ENCODE measurements at regions not wholly inside any gene's neighbourhood (a gene's known extent, or its start where the extent isn't known, plus 50 kb on each side); places are given as distances from the start of the nearest gene placed in this dataset.

DNA sequence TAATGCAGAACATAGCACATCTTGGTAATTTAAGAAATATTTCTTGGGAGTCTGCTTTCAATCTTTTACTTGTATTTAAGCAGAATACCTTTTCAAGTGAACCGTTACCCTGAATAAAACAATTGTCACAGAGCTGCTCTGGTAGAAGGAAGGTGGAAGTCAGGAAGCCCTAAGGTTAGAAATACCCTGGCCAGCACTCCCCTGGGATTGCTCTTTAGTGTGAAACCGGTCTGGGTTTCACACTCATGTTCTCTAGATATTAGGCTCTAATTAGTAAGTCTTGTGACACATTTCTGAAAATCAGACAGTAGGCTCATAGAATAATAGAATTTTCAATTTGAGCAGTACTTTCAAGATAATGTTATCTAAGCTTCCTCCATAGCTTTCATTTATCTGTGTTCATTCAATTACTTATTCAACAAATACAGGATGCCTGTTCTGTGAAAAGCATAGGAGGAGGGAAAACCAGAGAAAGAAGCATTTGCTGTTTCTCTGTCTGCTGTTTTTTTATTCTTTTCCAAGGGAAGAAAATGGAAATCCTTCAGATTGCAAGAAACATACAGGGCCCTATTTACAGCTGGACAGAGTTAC, 825.5 kb downstream of the TLR4 start:
- Histone ChIP-seq H3K9me2 (ENCODE audit: insufficient read depth) (peaks cover 6% of the 10 kb centered on the region; the same call in 1 of the 2 replicates), H3F3A (replicated peaks; ENCODE audit: low read depth) (no peaks in the 10 kb centered on the region), H2AFZ (no peak overlapping the region), H3K79me2 (replicated peaks; ENCODE audit: insufficient read depth) (no peaks in the 10 kb centered on the region), H3K36me3 (ENCODE audit: insufficient read depth) (no peaks in the 10 kb centered on the region), H4K20me1 (replicated peaks; ENCODE audit: insufficient read depth) (no peaks in the 10 kb centered on the region), H3K27ac (ENCODE audit: low read depth) (no peak overlapping the region), H3K4me1 (ENCODE audit: insufficient read depth) (no peaks in the 10 kb centered on the region), H3K4me3 (no peak overlapping the region), H3K27me3 (ENCODE audit: insufficient read depth) (no peaks in the 10 kb centered on the region), H3K4me2 (no peak overlapping the region)
- Mint-ChIP-seq H3K27me3 (ENCODE audit: insufficient read depth, low read depth, poor library complexity) (no peaks in the 10 kb centered on the region), H3K4me3 (no peak overlapping the region), H3K27ac (no peak overlapping the region), H3K4me1 (no peaks in the 10 kb centered on the region; the same call in 2 of the 3 replicates), H3K9me3 (no peaks in the 10 kb centered on the region), H3K36me3 (ENCODE audit: low read depth) (no peaks in the 10 kb centered on the region)
- no peak for TF ChIP-seq POLR2AphosphoS5 (IDR thresholded peaks at IDR 0.05; ENCODE audit: low read depth)
- TF ChIP-seq, protein P1, sequence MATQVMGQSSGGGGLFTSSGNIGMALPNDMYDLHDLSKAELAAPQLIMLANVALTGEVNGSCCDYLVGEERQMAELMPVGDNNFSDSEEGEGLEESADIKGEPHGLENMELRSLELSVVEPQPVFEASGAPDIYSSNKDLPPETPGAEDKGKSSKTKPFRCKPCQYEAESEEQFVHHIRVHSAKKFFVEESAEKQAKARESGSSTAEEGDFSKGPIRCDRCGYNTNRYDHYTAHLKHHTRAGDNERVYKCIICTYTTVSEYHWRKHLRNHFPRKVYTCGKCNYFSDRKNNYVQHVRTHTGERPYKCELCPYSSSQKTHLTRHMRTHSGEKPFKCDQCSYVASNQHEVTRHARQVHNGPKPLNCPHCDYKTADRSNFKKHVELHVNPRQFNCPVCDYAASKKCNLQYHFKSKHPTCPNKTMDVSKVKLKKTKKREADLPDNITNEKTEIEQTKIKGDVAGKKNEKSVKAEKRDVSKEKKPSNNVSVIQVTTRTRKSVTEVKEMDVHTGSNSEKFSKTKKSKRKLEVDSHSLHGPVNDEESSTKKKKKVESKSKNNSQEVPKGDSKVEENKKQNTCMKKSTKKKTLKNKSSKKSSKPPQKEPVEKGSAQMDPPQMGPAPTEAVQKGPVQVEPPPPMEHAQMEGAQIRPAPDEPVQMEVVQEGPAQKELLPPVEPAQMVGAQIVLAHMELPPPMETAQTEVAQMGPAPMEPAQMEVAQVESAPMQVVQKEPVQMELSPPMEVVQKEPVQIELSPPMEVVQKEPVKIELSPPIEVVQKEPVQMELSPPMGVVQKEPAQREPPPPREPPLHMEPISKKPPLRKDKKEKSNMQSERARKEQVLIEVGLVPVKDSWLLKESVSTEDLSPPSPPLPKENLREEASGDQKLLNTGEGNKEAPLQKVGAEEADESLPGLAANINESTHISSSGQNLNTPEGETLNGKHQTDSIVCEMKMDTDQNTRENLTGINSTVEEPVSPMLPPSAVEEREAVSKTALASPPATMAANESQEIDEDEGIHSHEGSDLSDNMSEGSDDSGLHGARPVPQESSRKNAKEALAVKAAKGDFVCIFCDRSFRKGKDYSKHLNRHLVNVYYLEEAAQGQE (IDR thresholded peaks at IDR 0.05; ENCODE audit: unreplicated experiment), result no peak
- TF ChIP-seq CREB1 (CRISPR knock-in tag; IDR thresholded peaks at IDR 0.05; ENCODE audit: low read depth), result no peak
- no peak for TF ChIP-seq ZNF331 (CRISPR knock-in tag; IDR thresholded peaks at IDR 0.05; ENCODE audit: low read depth)
- no peak for TF ChIP-seq EZH2phosphoT487 (IDR thresholded peaks at IDR 0.05; ENCODE audit: unreplicated experiment)
- TF ChIP-seq EZH2 (IDR thresholded peaks at IDR 0.05; ENCODE audit: low read depth, unreplicated experiment), result no peak
- no peak for TF ChIP-seq STAT1 (IDR thresholded peaks at IDR 0.05; ENCODE audit: unreplicated experiment)
- TF ChIP-seq NANOG (IDR thresholded peaks at IDR 0.05; ENCODE audit: borderline replicate concordance), result no peak
- DNase-seq (ENCODE audit: low spot score) (no peak), ATAC-seq (no peak)

DNA sequence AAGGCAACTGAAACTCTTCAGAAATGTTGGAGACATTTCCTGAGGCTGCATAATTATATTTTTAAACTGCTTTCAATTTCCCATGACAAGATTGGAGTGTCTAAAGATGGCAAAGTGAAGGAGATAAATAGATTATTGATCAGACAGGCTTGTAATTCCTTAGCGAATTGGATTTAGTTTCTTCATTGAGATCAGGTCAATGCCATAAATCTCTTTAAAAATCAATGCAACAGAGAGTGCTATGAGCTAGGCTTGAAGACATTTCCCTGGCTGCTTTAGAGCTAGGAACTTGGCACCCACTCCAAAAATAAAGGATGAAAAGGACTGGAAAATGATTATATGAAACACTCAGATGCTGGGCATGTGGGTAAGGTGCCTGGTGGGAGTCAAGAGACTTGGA, 828.4 kb downstream of the TLR4 start:
- H3K27ac Mint-ChIP-seq, result no peak overlapping the region
- no peaks in the 10 kb centered on the region for H3K27me3 Mint-ChIP-seq (ENCODE audit: insufficient read depth, low read depth, poor library complexity)
- H3K4me1 ChIP-seq (ENCODE audit: insufficient read depth), result no peaks in the 10 kb centered on the region
- no peaks in the 10 kb centered on the region; the same call in 2 of the 3 replicates for H3K4me1 Mint-ChIP-seq
- H3K36me3 Mint-ChIP-seq (ENCODE audit: low read depth), result no peaks in the 10 kb centered on the region
- H3K36me3 ChIP-seq (ENCODE audit: insufficient read depth), result no peaks in the 10 kb centered on the region
- no peak overlapping the region for H3K4me3 ChIP-seq
- H2AFZ ChIP-seq, result no peak overlapping the region
- 0 out of 2 replicates have a peak, but pooled peaks cover 6% of the 10 kb centered on the region for H3K9me2 ChIP-seq (ENCODE audit: insufficient read depth)
- no peaks in the 10 kb centered on the region for H3K27me3 ChIP-seq (ENCODE audit: insufficient read depth)
- no peak overlapping the region for H3K27ac ChIP-seq (ENCODE audit: low read depth)
- H3K9me3 Mint-ChIP-seq, result no peaks in the 10 kb centered on the region
- no peak for ATAC-seq
- no peak overlapping the region for H3K4me3 Mint-ChIP-seq
- H3K4me2 ChIP-seq, result no peak overlapping the region
- H4K20me1 ChIP-seq (replicated peaks; ENCODE audit: insufficient read depth), result no peaks in the 10 kb centered on the region
- H3K79me2 ChIP-seq (replicated peaks; ENCODE audit: insufficient read depth), result no peaks in the 10 kb centered on the region
- H3F3A ChIP-seq (replicated peaks; ENCODE audit: low read depth), result no peaks in the 10 kb centered on the region
- DNase-seq (ENCODE audit: low spot score), result no peak
- TF ChIP-seq NANOG (IDR thresholded peaks at IDR 0.05; ENCODE audit: borderline replicate concordance) (no peak), ZNF331 (CRISPR knock-in tag; IDR thresholded peaks at IDR 0.05; ENCODE audit: low read depth) (no peak), EZH2 (IDR thresholded peaks at IDR 0.05; ENCODE audit: low read depth, unreplicated experiment) (no peak), STAT1 (IDR thresholded peaks at IDR 0.05; ENCODE audit: unreplicated experiment) (no peak), CREB1 (CRISPR knock-in tag; IDR thresholded peaks at IDR 0.05; ENCODE audit: low read depth) (no peak)
- TF ChIP-seq, protein P2, sequence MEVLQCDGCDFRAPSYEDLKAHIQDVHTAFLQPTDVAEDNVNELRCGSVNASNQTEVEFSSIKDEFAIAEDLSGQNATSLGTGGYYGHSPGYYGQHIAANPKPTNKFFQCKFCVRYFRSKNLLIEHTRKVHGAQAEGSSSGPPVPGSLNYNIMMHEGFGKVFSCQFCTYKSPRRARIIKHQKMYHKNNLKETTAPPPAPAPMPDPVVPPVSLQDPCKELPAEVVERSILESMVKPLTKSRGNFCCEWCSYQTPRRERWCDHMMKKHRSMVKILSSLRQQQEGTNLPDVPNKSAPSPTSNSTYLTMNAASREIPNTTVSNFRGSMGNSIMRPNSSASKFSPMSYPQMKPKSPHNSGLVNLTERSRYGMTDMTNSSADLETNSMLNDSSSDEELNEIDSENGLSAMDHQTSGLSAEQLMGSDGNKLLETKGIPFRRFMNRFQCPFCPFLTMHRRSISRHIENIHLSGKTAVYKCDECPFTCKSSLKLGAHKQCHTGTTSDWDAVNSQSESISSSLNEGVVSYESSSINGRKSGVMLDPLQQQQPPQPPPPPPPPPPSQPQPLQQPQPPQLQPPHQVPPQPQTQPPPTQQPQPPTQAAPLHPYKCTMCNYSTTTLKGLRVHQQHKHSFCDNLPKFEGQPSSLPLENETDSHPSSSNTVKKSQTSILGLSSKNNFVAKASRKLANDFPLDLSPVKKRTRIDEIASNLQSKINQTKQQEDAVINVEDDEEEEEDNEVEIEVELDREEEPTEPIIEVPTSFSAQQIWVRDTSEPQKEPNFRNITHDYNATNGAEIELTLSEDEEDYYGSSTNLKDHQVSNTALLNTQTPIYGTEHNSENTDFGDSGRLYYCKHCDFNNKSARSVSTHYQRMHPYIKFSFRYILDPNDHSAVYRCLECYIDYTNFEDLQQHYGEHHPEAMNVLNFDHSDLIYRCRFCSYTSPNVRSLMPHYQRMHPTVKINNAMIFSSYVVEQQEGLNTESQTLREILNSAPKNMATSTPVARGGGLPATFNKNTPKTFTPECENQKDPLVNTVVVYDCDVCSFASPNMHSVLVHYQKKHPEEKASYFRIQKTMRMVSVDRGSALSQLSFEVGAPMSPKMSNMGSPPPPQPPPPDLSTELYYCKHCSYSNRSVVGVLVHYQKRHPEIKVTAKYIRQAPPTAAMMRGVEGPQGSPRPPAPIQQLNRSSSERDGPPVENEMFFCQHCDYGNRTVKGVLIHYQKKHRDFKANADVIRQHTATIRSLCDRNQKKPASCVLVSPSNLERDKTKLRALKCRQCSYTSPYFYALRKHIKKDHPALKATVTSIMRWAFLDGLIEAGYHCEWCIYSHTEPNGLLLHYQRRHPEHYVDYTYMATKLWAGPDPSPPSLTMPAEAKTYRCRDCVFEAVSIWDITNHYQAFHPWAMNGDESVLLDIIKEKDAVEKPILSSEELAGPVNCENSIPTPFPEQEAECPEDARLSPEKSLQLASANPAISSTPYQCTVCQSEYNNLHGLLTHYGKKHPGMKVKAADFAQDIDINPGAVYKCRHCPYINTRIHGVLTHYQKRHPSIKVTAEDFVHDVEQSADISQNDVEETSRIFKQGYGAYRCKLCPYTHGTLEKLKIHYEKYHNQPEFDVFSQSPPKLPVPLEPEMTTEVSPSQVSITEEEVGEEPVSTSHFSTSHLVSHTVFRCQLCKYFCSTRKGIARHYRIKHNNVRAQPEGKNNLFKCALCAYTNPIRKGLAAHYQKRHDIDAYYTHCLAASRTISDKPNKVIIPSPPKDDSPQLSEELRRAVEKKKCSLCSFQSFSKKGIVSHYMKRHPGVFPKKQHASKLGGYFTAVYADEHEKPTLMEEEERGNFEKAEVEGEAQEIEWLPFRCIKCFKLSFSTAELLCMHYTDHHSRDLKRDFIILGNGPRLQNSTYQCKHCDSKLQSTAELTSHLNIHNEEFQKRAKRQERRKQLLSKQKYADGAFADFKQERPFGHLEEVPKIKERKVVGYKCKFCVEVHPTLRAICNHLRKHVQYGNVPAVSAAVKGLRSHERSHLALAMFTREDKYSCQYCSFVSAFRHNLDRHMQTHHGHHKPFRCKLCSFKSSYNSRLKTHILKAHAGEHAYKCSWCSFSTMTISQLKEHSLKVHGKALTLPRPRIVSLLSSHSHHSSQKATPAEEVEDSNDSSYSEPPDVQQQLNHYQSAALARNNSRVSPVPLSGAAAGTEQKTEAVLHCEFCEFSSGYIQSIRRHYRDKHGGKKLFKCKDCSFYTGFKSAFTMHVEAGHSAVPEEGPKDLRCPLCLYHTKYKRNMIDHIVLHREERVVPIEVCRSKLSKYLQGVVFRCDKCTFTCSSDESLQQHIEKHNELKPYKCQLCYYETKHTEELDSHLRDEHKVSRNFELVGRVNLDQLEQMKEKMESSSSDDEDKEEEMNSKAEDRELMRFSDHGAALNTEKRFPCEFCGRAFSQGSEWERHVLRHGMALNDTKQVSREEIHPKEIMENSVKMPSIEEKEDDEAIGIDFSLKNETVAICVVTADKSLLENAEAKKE (CRISPR knock-in tag; IDR thresholded peaks at IDR 0.05), result no peak

Measured in GM23338 (cell line).